Liver (tissue), 8 donors: ENCODE measurements at regions not wholly inside any gene's neighbourhood (a gene's known extent, or its start where the extent isn't known, plus 50 kb on each side); places are given as distances from the start of the nearest gene placed in this dataset.

Experiments used
- DNase-seq: peaks from one replicate; pipeline ENCODE4 v3.0.0-alpha.2; 2017; ENCODE audit warnings: low spot score
- H3K27ac ChIP-seq, 2 donors: one replicate each; pipeline ENCODE4 v1.7.0; 2013; ENCODE audit warnings: inconsistent platforms in 2 of 2, low read length in 2 of 2, control low read depth in 1 of 2, low read depth in 1 of 2, mild to moderate bottlenecking in 1 of 2
- H3K27me3 ChIP-seq, 4 donors: one replicate each; pipeline versions ENCODE4 v1.6.1 to v1.7.0; 2013; ENCODE audit warnings: low read length in 3 of 4, inconsistent platforms in 1 of 4, mild to moderate bottlenecking in 1 of 4, moderate library complexity in 1 of 4; ENCODE audit not compliant: control insufficient read depth in 4 of 4, insufficient read depth in 4 of 4
- H3K36me3 ChIP-seq, 4 donors: one replicate each; pipeline versions ENCODE4 v1.6.1 to v1.7.0; 2013; ENCODE audit warnings: low read length in 3 of 4, mild to moderate bottlenecking in 3 of 4, low read depth in 1 of 4, moderate library complexity in 1 of 4; ENCODE audit not compliant: control insufficient read depth in 4 of 4, insufficient read depth in 3 of 4
- H3K4me1 ChIP-seq, 4 donors: one replicate each; pipeline versions ENCODE4 v1.6.1 to v1.7.0; 2013; ENCODE audit warnings: low read length in 3 of 4, mild to moderate bottlenecking in 3 of 4, moderate library complexity in 1 of 4; ENCODE audit not compliant: control insufficient read depth in 4 of 4, insufficient read depth in 4 of 4
- H3K4me3 ChIP-seq, 3 donors: one replicate each; pipeline versions ENCODE4 v1.6.1 to v1.7.0; 2013; ENCODE audit warnings: low read length in 3 of 3, control low read depth in 1 of 3, low read depth in 1 of 3, mild to moderate bottlenecking in 1 of 3
- H3K9ac ChIP-seq, 2 donors: one replicate each; pipeline ENCODE4 v1.7.0; 2013; ENCODE audit warnings: low read length in 2 of 2, mild to moderate bottlenecking in 2 of 2, moderate library complexity in 2 of 2, control low read depth in 1 of 2, low read depth in 1 of 2
- H3K9me3 ChIP-seq, 4 donors: one replicate each; pipeline versions ENCODE4 v1.6.1 to v1.7.0; 2013; ENCODE audit warnings: low read length in 3 of 4; ENCODE audit not compliant: control insufficient read depth in 4 of 4
- CTCF ChIP-seq: fragments of 150-350 bp; IDR thresholded peaks from 2 replicates; pipeline ENCODE4 v1.5.1; 2017; ENCODE audit warnings: improper control_type of control experiment, low read depth, low read length; ENCODE audit not compliant: missing input control
- EGR1 ChIP-seq, 2 donors: IDR thresholded peaks; 2 replicates each; pipeline ENCODE4 v1.6.1; 2016 to 2018; ENCODE audit warnings: antibody characterized with exemption in 2 of 2, low read depth in 2 of 2
- FOXA1 ChIP-seq: IDR thresholded peaks from 2 replicates; pipeline ENCODE4 v1.6.1; 2016; ENCODE audit warnings: antibody characterized with exemption
- FOXA2 ChIP-seq: IDR thresholded peaks from 2 replicates; pipeline ENCODE4 v1.6.1; 2016; ENCODE audit warnings: antibody characterized with exemption
- GABPA ChIP-seq, 2 donors: IDR thresholded peaks in 1 of 2; conservative IDR thresholded peaks in 1 of 2; 2 replicates each; pipeline ENCODE4 v1.6.1; 2016; ENCODE audit warnings: antibody characterized with exemption in 2 of 2, mild to moderate bottlenecking in 1 of 2, moderate library complexity in 1 of 2
- HNF4A ChIP-seq, 2 donors: conservative IDR thresholded peaks; 2 replicates each; pipeline ENCODE4 v1.6.1; 2016; ENCODE audit warnings: antibody characterized with exemption in 2 of 2, mild to moderate bottlenecking in 2 of 2
- HNF4G ChIP-seq: IDR thresholded peaks from 2 replicates; pipeline ENCODE4 v1.6.1; 2016; ENCODE audit warnings: antibody characterized with exemption
- JUND ChIP-seq, 2 donors: IDR thresholded peaks; 2 replicates each; pipeline ENCODE4 v1.6.1; 2016; ENCODE audit warnings: antibody characterized with exemption in 2 of 2
- NR2F2 ChIP-seq: IDR thresholded peaks from 2 replicates; pipeline ENCODE4 v1.6.1; 2016; ENCODE audit warnings: antibody characterized with exemption
- RAD21 ChIP-seq, 2 donors: IDR thresholded peaks; 2 replicates each; pipeline ENCODE4 v1.6.1; 2016; ENCODE audit warnings: antibody characterized with exemption in 2 of 2, mild to moderate bottlenecking in 2 of 2
- RXRA ChIP-seq, 2 donors: IDR thresholded peaks; 2 replicates each; pipeline ENCODE4 v1.6.1; 2017 to 2018; ENCODE audit warnings: antibody characterized with exemption in 2 of 2, mild to moderate bottlenecking in 1 of 2
- SP1 ChIP-seq: IDR thresholded peaks from 2 replicates; pipeline ENCODE4 v1.6.1; 2018; ENCODE audit warnings: antibody characterized with exemption, mild to moderate bottlenecking
- TAF1 ChIP-seq: conservative IDR thresholded peaks from 2 replicates; pipeline ENCODE4 v1.6.1; 2016; ENCODE audit warnings: antibody characterized with exemption, mild to moderate bottlenecking
- YY1 ChIP-seq: IDR thresholded peaks from 2 replicates; pipeline ENCODE4 v1.6.1; 2016; ENCODE audit warnings: antibody characterized with exemption, mild to moderate bottlenecking
- ZBTB33 ChIP-seq: IDR thresholded peaks from 2 replicates; pipeline ENCODE4 v1.6.1; 2016; ENCODE audit warnings: antibody characterized with exemption
- WGBS: extraction: QIAGEN DNeasy Blood & Tissue Kit; methylation state at CpG from one replicate; pipeline ENCODE4 v1.1.7; 2013; 5-methylcytosine and 5-hydroxymethylcytosine counted together
- TF ChIP-seq, protein P1 (sequence below): IDR thresholded peaks from 2 replicates; pipeline ENCODE4 v1.6.1; 2016; ENCODE audit warnings: antibody characterized with exemption, mild to moderate bottlenecking
- TF ChIP-seq, protein P2 (sequence below): IDR thresholded peaks from 2 replicates; pipeline ENCODE4 v1.6.1; 2016; ENCODE audit warnings: antibody characterized with exemption
- TF ChIP-seq, protein P3 (sequence below): IDR thresholded peaks from 2 replicates; pipeline ENCODE4 v1.6.1; 2016; ENCODE audit warnings: antibody characterized with exemption
- donor health status: healthy.
- donor health status: healthy.
- donor health status: healthy.
- donor health status: healthy.
- donor health status: healthy.

DNA sequence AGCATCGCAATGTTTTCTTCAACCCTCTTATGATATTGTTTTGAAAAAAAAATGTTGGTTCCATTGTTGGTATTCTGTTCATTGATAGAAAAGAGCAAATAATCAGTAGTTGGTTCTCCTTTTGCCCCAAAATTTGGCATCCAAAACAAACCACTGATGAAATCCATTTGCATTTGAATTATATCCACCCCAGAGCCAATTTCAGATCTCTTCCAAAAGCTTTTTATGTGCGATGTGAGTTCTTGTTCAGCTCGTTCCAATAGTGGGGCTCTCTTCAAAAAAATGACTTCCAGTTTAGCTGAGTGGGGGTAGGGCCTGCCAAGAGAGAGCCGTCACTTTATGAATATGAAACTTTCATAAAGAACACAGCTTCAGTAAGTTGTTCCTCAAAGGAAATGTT lies 130.7 kb downstream of the DIO2 start:
- H3K27me3 ChIP-seq, result no peaks in the 10 kb centered on the region
- no peaks in the 10 kb centered on the region for H3K36me3 ChIP-seq
- H3K27ac ChIP-seq, result no peak overlapping the region
- H3K9ac ChIP-seq, result no peak overlapping the region
- no peak overlapping the region for H3K4me3 ChIP-seq
- no peaks in the 10 kb centered on the region for H3K4me1 ChIP-seq
- peaks cover 0 to 8% (median 0%) of the 10 kb centered on the region in 4 donors for H3K9me3 ChIP-seq
- no peak for DNase-seq
- TF ChIP-seq TAF1, result no peak
- TF ChIP-seq EGR1 (IDR thresholded peaks at IDR 0.05; ENCODE audit: low read depth in 2 of 2), result no peak
- no peak for TF ChIP-seq HNF4A (conservative IDR thresholded peaks at IDR 0.05)
- TF ChIP-seq SP1, result no peak
- no peak for TF ChIP-seq RAD21 (IDR thresholded peaks at IDR 0.05)
- TF ChIP-seq CTCF, result no peak
- WGBS, result 77% methylated on average over 4 of the region's 4 CpGs

DNA sequence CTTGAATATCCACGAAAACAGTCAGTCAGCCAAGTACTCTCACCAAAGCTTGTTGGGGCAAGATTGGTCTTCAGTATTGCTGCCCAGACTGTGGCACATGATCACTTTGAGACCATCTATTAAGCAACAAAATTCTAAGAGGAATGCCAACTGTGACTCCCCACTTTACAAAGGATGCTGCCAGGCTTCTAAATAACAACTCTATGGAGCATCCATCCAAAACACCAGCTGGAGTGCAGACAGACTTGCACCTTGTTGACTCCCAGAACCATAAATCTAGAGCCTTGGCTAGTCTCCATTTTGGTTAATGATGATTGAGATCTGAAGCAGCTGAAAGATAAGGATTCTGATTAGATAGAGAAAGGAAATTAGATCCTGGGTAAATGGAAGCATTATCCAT lies 132.8 kb downstream of the DIO2 start:
- Histone ChIP-seq H3K9me3 (peaks cover 0 to 2% (median 0%) of the 10 kb centered on the region in 4 donors), H3K4me1 (no peaks in the 10 kb centered on the region), H3K4me3 (no peak overlapping the region), H3K36me3 (no peaks in the 10 kb centered on the region), H3K9ac (no peak overlapping the region), H3K27me3 (no peaks in the 10 kb centered on the region), H3K27ac (no peak overlapping the region)
- 74% methylated on average over 1 of the region's 1 CpG for WGBS
- TF ChIP-seq HNF4G (no peak), ZBTB33 (no peak), CTCF (no peak), FOXA1 (no peak), SP1 (no peak), TAF1 (no peak), JUND (IDR thresholded peaks at IDR 0.05) (no peak), HNF4A (conservative IDR thresholded peaks at IDR 0.05) (no peak), RXRA (IDR thresholded peaks at IDR 0.05) (no peak), RAD21 (IDR thresholded peaks at IDR 0.05) (no peak), EGR1 (IDR thresholded peaks at IDR 0.05; ENCODE audit: low read depth in 2 of 2) (no peak), FOXA2 (no peak), GABPA (IDR thresholded peaks at IDR 0.05 in 1 of 2, conservative IDR thresholded peaks at IDR 0.05 in 1 of 2) (no peak), NR2F2 (no peak), YY1 (no peak)
- TF ChIP-seq, protein P1, sequence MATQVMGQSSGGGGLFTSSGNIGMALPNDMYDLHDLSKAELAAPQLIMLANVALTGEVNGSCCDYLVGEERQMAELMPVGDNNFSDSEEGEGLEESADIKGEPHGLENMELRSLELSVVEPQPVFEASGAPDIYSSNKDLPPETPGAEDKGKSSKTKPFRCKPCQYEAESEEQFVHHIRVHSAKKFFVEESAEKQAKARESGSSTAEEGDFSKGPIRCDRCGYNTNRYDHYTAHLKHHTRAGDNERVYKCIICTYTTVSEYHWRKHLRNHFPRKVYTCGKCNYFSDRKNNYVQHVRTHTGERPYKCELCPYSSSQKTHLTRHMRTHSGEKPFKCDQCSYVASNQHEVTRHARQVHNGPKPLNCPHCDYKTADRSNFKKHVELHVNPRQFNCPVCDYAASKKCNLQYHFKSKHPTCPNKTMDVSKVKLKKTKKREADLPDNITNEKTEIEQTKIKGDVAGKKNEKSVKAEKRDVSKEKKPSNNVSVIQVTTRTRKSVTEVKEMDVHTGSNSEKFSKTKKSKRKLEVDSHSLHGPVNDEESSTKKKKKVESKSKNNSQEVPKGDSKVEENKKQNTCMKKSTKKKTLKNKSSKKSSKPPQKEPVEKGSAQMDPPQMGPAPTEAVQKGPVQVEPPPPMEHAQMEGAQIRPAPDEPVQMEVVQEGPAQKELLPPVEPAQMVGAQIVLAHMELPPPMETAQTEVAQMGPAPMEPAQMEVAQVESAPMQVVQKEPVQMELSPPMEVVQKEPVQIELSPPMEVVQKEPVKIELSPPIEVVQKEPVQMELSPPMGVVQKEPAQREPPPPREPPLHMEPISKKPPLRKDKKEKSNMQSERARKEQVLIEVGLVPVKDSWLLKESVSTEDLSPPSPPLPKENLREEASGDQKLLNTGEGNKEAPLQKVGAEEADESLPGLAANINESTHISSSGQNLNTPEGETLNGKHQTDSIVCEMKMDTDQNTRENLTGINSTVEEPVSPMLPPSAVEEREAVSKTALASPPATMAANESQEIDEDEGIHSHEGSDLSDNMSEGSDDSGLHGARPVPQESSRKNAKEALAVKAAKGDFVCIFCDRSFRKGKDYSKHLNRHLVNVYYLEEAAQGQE, result no peak
- TF ChIP-seq, protein P2, sequence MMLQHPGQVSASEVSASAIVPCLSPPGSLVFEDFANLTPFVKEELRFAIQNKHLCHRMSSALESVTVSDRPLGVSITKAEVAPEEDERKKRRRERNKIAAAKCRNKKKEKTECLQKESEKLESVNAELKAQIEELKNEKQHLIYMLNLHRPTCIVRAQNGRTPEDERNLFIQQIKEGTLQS, result no peak
- TF ChIP-seq, protein P3, sequence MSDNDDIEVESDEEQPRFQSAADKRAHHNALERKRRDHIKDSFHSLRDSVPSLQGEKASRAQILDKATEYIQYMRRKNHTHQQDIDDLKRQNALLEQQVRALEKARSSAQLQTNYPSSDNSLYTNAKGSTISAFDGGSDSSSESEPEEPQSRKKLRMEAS, result no peak
- no peak for DNase-seq
